Tibial nerve (tissue), 3 donors: ENCODE measurements at regions not wholly inside any gene's neighbourhood (a gene's known extent, or its start where the extent isn't known, plus 50 kb on each side); places are given as distances from the start of the nearest gene placed in this dataset.

ENCODE experiments used
- POLR2A ChIP-seq, 2 donors: fragments of 450-650 bp; IDR thresholded peaks; one replicate each; pipeline ENCODE4 v1.6.1; 2017; ENCODE audit warnings: antibody characterized with exemption in 2 of 2, mild to moderate bottlenecking in 2 of 2, moderate library complexity in 2 of 2
- TF ChIP-seq, protein P1 (sequence below), 5 experiments: fragments of 200-600 bp in 3 of 5; fragments of 450-650 bp in 2 of 5; sonication (generic) in 3 of 5; IDR thresholded peaks; one replicate each; pipeline ENCODE4 v1.5.1; 2016 to 2019; ENCODE audit warnings: antibody characterized with exemption in 5 of 5, mild to moderate bottlenecking in 3 of 5, moderate library complexity in 2 of 5

GRCh38 chr3:28761375-28761774 is 412.8 kb upstream of the AZI2 start:
- TF ChIP-seq, protein P1, sequence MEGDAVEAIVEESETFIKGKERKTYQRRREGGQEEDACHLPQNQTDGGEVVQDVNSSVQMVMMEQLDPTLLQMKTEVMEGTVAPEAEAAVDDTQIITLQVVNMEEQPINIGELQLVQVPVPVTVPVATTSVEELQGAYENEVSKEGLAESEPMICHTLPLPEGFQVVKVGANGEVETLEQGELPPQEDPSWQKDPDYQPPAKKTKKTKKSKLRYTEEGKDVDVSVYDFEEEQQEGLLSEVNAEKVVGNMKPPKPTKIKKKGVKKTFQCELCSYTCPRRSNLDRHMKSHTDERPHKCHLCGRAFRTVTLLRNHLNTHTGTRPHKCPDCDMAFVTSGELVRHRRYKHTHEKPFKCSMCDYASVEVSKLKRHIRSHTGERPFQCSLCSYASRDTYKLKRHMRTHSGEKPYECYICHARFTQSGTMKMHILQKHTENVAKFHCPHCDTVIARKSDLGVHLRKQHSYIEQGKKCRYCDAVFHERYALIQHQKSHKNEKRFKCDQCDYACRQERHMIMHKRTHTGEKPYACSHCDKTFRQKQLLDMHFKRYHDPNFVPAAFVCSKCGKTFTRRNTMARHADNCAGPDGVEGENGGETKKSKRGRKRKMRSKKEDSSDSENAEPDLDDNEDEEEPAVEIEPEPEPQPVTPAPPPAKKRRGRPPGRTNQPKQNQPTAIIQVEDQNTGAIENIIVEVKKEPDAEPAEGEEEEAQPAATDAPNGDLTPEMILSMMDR (IDR thresholded peaks at IDR 0.05): no peak
- TF ChIP-seq POLR2A (IDR thresholded peaks at IDR 0.05): no peak
